ENCODE measurements at regions not wholly inside any gene's neighbourhood (a gene's known extent, or its start where the extent isn't known, plus 50 kb on each side); places are given as distances from the start of the nearest gene placed in this dataset.

GRCh38 chr3:51621091-51621892 is 49.8 kb upstream of the TEX264 start:
- no peak for DNase-seq
- Histone ChIP-seq H3K4me3 (no peak overlapping the region), H3K27ac (peak overlapping the region in 1 of 4 donors; percentile 53), H3K4me1 (peaks cover 0 to 4% (median 0%) of the 10 kb centered on the region in 4 donors), H3K9me3 (no peaks in the 10 kb centered on the region), H3K36me3 (no peaks in the 10 kb centered on the region), H3K27me3 (no peaks in the 10 kb centered on the region)
- TF ChIP-seq CTCF (IDR thresholded peaks at IDR 0.05) (no peak), POLR2A (IDR thresholded peaks at IDR 0.05) (no peak)

Small RNA genes in the stretch of these regions (small RNA-seq; reads per million reads assigned to genes)
- gene RNU6ATAC29P: 0 reads per million in 2 donors

All from Peyer's patch (tissue), 4 donors.